Activated CD8-positive, alpha-beta memory T cell treated with anti-CD3 and anti-CD28 coated beads, Interleukin-2, amount 50 U/mL, for 24 hours (primary cell): ENCODE measurements at regions not wholly inside any gene's neighbourhood (a gene's known extent, or its start where the extent isn't known, plus 50 kb on each side); places are given as distances from the start of the nearest gene placed in this dataset.

Experiments
- DNase-seq: peaks from one replicate; pipeline ENCODE4 v3.0.0-alpha.2; 2020; ENCODE audit errors: extremely low read depth

- DNase-seq: no peak
Measured at GRCh38 chrX:40485102-40485826, 95.5 kb upstream of the ATP6AP2 start.

GRCh38 chrX:40484408-40485091, 96.2 kb upstream of the ATP6AP2 start:
- no peak for DNase-seq

- no peak for DNase-seq
Measured at GRCh38 chrX:40483502-40483901, 97.3 kb upstream of the ATP6AP2 start.

GRCh38 chrX:40479777-40480318, 100.9 kb upstream of the ATP6AP2 start:
- DNase-seq: no peak

GRCh38 chrX:40478474-40479065, 102.2 kb upstream of the ATP6AP2 start:
- no peak for DNase-seq

- no peak for DNase-seq
Measured at GRCh38 chrX:40476958-40477357, 103.8 kb upstream of the ATP6AP2 start.

- DNase-seq: no peak
Measured at GRCh38 chrX:40474645-40475044, 106.1 kb upstream of the ATP6AP2 start.

- DNase-seq: no peak
Measured at GRCh38 chrX:40474205-40474626, 106.6 kb upstream of the ATP6AP2 start.

GRCh38 chrX:40473460-40474204, 107.1 kb upstream of the ATP6AP2 start:
- no peak for DNase-seq

- no peak for DNase-seq
Measured at GRCh38 chrX:40471965-40472648, 108.7 kb upstream of the ATP6AP2 start.

- no peak for DNase-seq
Measured at GRCh38 chrX:40470830-40471429, 109.8 kb upstream of the ATP6AP2 start.

GRCh38 chrX:40469316-40469715, 111.5 kb upstream of the ATP6AP2 start:
- DNase-seq: no peak

- DNase-seq: no peak
Measured at GRCh38 chrX:40468033-40468846, 112.5 kb upstream of the ATP6AP2 start.

GRCh38 chrX:40467454-40467853, 113.3 kb upstream of the ATP6AP2 start:
- DNase-seq: no peak

GRCh38 chrX:40465735-40466551, 114.8 kb upstream of the ATP6AP2 start:
- no peak for DNase-seq

- no peak for DNase-seq
Measured at GRCh38 chrX:40462795-40463194, 118.0 kb upstream of the ATP6AP2 start.

GRCh38 chrX:40460926-40461325, 119.8 kb upstream of the ATP6AP2 start:
- no peak for DNase-seq

- no peak for DNase-seq
Measured at GRCh38 chrX:40459571-40460158, 121.1 kb upstream of the ATP6AP2 start.

GRCh38 chrX:40457406-40457805, 123.4 kb upstream of the ATP6AP2 start:
- no peak for DNase-seq
